HFFc6 (cell line): ENCODE measurements at regions not wholly inside any gene's neighbourhood (a gene's known extent, or its start where the extent isn't known, plus 50 kb on each side); places are given as distances from the start of the nearest gene placed in this dataset.

Experiments
- DNase-seq: peaks from one replicate; pipeline ENCODE4 v3.0.0-alpha.2; 2018
- H3K27ac Mint-ChIP-seq: 2 replicates; pipeline ENCODE4 v1.8.0; 2020; ENCODE audit warnings: mild to moderate bottlenecking, mixed read lengths
- H3K27me3 Mint-ChIP-seq: 2 replicates; pipeline ENCODE4 v1.8.0; 2021; ENCODE audit warnings: mild to moderate bottlenecking, moderate library complexity, mixed read lengths; ENCODE audit not compliant: insufficient read depth
- H3K36me3 Mint-ChIP-seq: 2 replicates; pipeline ENCODE4 v1.8.0; 2021; ENCODE audit warnings: low read depth, mixed read lengths
- H3K4me1 Mint-ChIP-seq: 2 replicates; pipeline ENCODE4 v1.8.0; 2020; ENCODE audit warnings: low read depth, mixed read lengths
- H3K4me3 Mint-ChIP-seq: 2 replicates; pipeline ENCODE4 v1.8.0; 2020; ENCODE audit warnings: mild to moderate bottlenecking, moderate library complexity, mixed read lengths
- H3K9me3 Mint-ChIP-seq: 2 replicates; pipeline ENCODE4 v1.8.0; 2020; ENCODE audit warnings: mild to moderate bottlenecking, mixed read lengths
- CTCF ChIP-seq: fragments of 200-600 bp; sonication (generic); IDR thresholded peaks from 2 replicates; pipeline ENCODE4 v1.5.0; 2021; ENCODE audit warnings: antibody characterized with exemption, mild to moderate bottlenecking

- no peak overlapping the region for H3K4me3 Mint-ChIP-seq
- TF ChIP-seq CTCF = no peak
- H3K4me1 Mint-ChIP-seq = peaks cover 15% of the 10 kb centered on the region
- no peak overlapping the region for H3K27ac Mint-ChIP-seq
- DNase-seq = no peak
- H3K36me3 Mint-ChIP-seq = no peaks in the 10 kb centered on the region
- no peaks in the 10 kb centered on the region for H3K9me3 Mint-ChIP-seq
- peaks cover 3% of the 10 kb centered on the region for H3K27me3 Mint-ChIP-seq
Observed at GRCh38 chr4:138644322-138644721, 371.3 kb upstream of the NOCT start.

GRCh38 chr4:138643827-138644226, 371.8 kb upstream of the NOCT start:
- Mint-ChIP-seq H3K4me3 (no peak overlapping the region), H3K36me3 (no peaks in the 10 kb centered on the region), H3K27ac (no peak overlapping the region), H3K27me3 (peaks cover 3% of the 10 kb centered on the region), H3K9me3 (no peaks in the 10 kb centered on the region), H3K4me1 (peaks cover 20% of the 10 kb centered on the region)
- no peak for TF ChIP-seq CTCF
- peak; percentile 11 for DNase-seq

GRCh38 chr4:138639018-138639741, 376.4 kb upstream of the NOCT start:
- no peaks in the 10 kb centered on the region for H3K9me3 Mint-ChIP-seq
- peaks cover 3% of the 10 kb centered on the region for H3K27me3 Mint-ChIP-seq
- no peak overlapping the region for H3K27ac Mint-ChIP-seq
- no peaks in the 10 kb centered on the region for H3K36me3 Mint-ChIP-seq
- H3K4me3 Mint-ChIP-seq = no peak overlapping the region
- H3K4me1 Mint-ChIP-seq = peaks cover 17% of the 10 kb centered on the region
- no peak for TF ChIP-seq CTCF
- peak; percentile 30 for DNase-seq

- H3K4me1 Mint-ChIP-seq = peaks cover 19% of the 10 kb centered on the region
- H3K27ac Mint-ChIP-seq = no peak overlapping the region
- H3K4me3 Mint-ChIP-seq = no peak overlapping the region
- no peaks in the 10 kb centered on the region for H3K9me3 Mint-ChIP-seq
- no peak for TF ChIP-seq CTCF
- H3K36me3 Mint-ChIP-seq = no peaks in the 10 kb centered on the region
- no peak for DNase-seq
- peaks cover 2% of the 10 kb centered on the region for H3K27me3 Mint-ChIP-seq
Observed at GRCh38 chr4:138636781-138637180, 378.8 kb upstream of the NOCT start.

GRCh38 chr4:138634915-138635314, 380.7 kb upstream of the NOCT start:
- no peak for DNase-seq
- Mint-ChIP-seq H3K27me3 (peaks cover 4% of the 10 kb centered on the region), H3K4me3 (no peak overlapping the region), H3K36me3 (no peaks in the 10 kb centered on the region), H3K27ac (no peak overlapping the region), H3K4me1 (peaks cover 19% of the 10 kb centered on the region), H3K9me3 (no peaks in the 10 kb centered on the region)
- TF ChIP-seq CTCF = no peak
